ENCODE measurements at regions not wholly inside any gene's neighbourhood (a gene's known extent, or its start where the extent isn't known, plus 50 kb on each side); places are given as distances from the start of the nearest gene placed in this dataset.

DNA sequence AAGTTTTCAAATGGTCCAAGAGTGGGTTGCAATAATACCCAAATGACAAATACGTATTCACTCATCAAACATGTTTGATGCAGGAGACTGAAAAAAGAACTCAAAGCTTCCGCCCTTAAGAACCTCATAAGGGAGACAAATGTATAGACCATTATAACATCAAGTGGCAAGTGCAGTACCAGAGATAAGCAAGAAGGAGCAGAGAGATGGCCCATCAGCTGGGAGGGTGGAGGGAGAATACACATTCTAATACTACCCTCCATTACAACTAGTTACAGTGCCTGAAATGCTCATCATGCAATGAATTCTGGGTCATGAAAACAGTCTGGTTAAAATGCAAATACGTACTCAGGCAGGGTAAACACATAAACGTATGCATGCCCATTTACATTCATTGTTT is 304.0 kb downstream of the SHQ1 start:
- no peak overlapping the region for H3K9ac ChIP-seq
- H3K27me3 ChIP-seq (ENCODE audit: insufficient read depth): no peaks in the 10 kb centered on the region
- H2AFZ ChIP-seq (ENCODE audit: low read depth): no peak overlapping the region
- no peak overlapping the region for H3K4me2 ChIP-seq
- 45% methylated on average over 4 of the region's 4 CpGs for WGBS (ENCODE audit: low lambda C conversion rate)
- TF ChIP-seq TAF1 (IDR thresholded peaks at IDR 0.05; ENCODE audit: borderline replicate concordance, low read depth, low read length) (no peak), CHD2 (IDR thresholded peaks at IDR 0.05; ENCODE audit: low read length, partially characterized antibody) (no peak), EZH2phosphoT487 (IDR thresholded peaks at IDR 0.05; ENCODE audit: borderline replicate concordance, low read depth) (no peak), MEF2A (IDR thresholded peaks at IDR 0.05; ENCODE audit: borderline replicate concordance, low read depth) (no peak), FOXJ3 (CRISPR knock-in tag; IDR thresholded peaks at IDR 0.05) (no peak), EP300 (IDR thresholded peaks at IDR 0.05; ENCODE audit: borderline replicate concordance in 1 of 2, low read depth in 1 of 2, low read length in 1 of 2) (no peak), JUND (IDR thresholded peaks at IDR 0.05) (no peak), NRF1 (IDR thresholded peaks at IDR 0.05; ENCODE audit: low read depth, low read length) (no peak)
- TF ChIP-seq, protein P1, sequence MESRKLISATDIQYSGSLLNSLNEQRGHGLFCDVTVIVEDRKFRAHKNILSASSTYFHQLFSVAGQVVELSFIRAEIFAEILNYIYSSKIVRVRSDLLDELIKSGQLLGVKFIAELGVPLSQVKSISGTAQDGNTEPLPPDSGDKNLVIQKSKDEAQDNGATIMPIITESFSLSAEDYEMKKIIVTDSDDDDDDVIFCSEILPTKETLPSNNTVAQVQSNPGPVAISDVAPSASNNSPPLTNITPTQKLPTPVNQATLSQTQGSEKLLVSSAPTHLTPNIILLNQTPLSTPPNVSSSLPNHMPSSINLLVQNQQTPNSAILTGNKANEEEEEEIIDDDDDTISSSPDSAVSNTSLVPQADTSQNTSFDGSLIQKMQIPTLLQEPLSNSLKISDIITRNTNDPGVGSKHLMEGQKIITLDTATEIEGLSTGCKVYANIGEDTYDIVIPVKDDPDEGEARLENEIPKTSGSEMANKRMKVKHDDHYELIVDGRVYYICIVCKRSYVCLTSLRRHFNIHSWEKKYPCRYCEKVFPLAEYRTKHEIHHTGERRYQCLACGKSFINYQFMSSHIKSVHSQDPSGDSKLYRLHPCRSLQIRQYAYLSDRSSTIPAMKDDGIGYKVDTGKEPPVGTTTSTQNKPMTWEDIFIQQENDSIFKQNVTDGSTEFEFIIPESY (IDR thresholded peaks at IDR 0.05; ENCODE audit: borderline replicate concordance, low read depth): no peak
- TF ChIP-seq, protein P2, sequence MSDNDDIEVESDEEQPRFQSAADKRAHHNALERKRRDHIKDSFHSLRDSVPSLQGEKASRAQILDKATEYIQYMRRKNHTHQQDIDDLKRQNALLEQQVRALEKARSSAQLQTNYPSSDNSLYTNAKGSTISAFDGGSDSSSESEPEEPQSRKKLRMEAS (IDR thresholded peaks at IDR 0.05; ENCODE audit: low read depth): no peak
- TF ChIP-seq, protein P3, sequence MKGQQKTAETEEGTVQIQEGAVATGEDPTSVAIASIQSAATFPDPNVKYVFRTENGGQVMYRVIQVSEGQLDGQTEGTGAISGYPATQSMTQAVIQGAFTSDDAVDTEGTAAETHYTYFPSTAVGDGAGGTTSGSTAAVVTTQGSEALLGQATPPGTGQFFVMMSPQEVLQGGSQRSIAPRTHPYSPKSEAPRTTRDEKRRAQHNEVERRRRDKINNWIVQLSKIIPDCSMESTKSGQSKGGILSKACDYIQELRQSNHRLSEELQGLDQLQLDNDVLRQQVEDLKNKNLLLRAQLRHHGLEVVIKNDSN (IDR thresholded peaks at IDR 0.05; ENCODE audit: borderline replicate concordance, low read depth): no peak
- H4K20me1 ChIP-seq (ENCODE audit: insufficient read depth): no peaks in the 10 kb centered on the region
- no peaks in the 10 kb centered on the region for H3K36me3 ChIP-seq (replicated peaks in 1 of 2; ENCODE audit: control insufficient read depth in 1 of 2, insufficient read depth in 2 of 2, low read length in 1 of 2)
- H3K27ac ChIP-seq (ENCODE audit: low read depth in 2 of 2, low read length in 1 of 2): no peak overlapping the region
- H3F3A ChIP-seq (replicated peaks; ENCODE audit: insufficient read depth): no peaks in the 10 kb centered on the region
- DNase-seq: no peak
- H3K9me3 ChIP-seq: no peaks in the 10 kb centered on the region
- H3K79me2 ChIP-seq (ENCODE audit: insufficient read depth): no peaks in the 10 kb centered on the region
- no peaks in the 10 kb centered on the region for H3K9me2 ChIP-seq
- no peaks in the 10 kb centered on the region for H3K4me1 ChIP-seq (ENCODE audit: control insufficient read depth in 1 of 2, insufficient read depth in 2 of 2, low read depth in 1 of 2, low read length in 1 of 2)
- no peak overlapping the region for H3K4me3 ChIP-seq (ENCODE audit: low read depth in 2 of 2, low read length in 1 of 2)
- ChIA-PET CTCF (interaction anchor here (0.9 kb wide), 1 partner anchor 12 kb away, joined by 3 read pairs; no protein-coding TSS in a partner anchor), POLR2A (no interaction called here)

GRCh38 chr3:72543246-72543645 is 305.0 kb downstream of the SHQ1 start:
- no peaks in the 10 kb centered on the region for H3K9me3 ChIP-seq
- no peak overlapping the region for H3K4me3 ChIP-seq (ENCODE audit: low read depth in 2 of 2, low read length in 1 of 2)
- ChIA-PET CTCF (no interaction called here), POLR2A (no interaction called here)
- H4K20me1 ChIP-seq (ENCODE audit: insufficient read depth): no peaks in the 10 kb centered on the region
- no peak for TF ChIP-seq POLR2AphosphoS5 (IDR thresholded peaks at IDR 0.05; ENCODE audit: low read depth, low read length)
- TF ChIP-seq EZH2phosphoT487 (IDR thresholded peaks at IDR 0.05; ENCODE audit: borderline replicate concordance, low read depth): no peak
- no peak for TF ChIP-seq TAF1 (IDR thresholded peaks at IDR 0.05; ENCODE audit: borderline replicate concordance, low read depth, low read length)
- TF ChIP-seq JUND (IDR thresholded peaks at IDR 0.05): no peak
- TF ChIP-seq, protein P4, sequence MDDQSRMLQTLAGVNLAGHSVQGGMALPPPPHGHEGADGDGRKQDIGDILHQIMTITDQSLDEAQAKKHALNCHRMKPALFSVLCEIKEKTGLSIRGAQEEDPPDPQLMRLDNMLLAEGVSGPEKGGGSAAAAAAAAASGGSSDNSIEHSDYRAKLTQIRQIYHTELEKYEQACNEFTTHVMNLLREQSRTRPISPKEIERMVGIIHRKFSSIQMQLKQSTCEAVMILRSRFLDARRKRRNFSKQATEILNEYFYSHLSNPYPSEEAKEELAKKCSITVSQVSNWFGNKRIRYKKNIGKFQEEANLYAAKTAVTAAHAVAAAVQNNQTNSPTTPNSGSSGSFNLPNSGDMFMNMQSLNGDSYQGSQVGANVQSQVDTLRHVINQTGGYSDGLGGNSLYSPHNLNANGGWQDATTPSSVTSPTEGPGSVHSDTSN (IDR thresholded peaks at IDR 0.05): no peak
- TF ChIP-seq, protein P5, sequence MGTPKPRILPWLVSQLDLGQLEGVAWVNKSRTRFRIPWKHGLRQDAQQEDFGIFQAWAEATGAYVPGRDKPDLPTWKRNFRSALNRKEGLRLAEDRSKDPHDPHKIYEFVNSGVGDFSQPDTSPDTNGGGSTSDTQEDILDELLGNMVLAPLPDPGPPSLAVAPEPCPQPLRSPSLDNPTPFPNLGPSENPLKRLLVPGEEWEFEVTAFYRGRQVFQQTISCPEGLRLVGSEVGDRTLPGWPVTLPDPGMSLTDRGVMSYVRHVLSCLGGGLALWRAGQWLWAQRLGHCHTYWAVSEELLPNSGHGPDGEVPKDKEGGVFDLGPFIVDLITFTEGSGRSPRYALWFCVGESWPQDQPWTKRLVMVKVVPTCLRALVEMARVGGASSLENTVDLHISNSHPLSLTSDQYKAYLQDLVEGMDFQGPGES (IDR thresholded peaks at IDR 0.05; ENCODE audit: low read depth, low read length): no peak
- TF ChIP-seq MXI1 (IDR thresholded peaks at IDR 0.05; ENCODE audit: low read depth, low read length): no peak
- no peak for TF ChIP-seq MEF2A (IDR thresholded peaks at IDR 0.05; ENCODE audit: borderline replicate concordance, low read depth)
- no peak for TF ChIP-seq RXRA (IDR thresholded peaks at IDR 0.05; ENCODE audit: borderline replicate concordance, low read depth)
- TF ChIP-seq NRF1 (IDR thresholded peaks at IDR 0.05; ENCODE audit: low read depth, low read length): no peak
- no peak for TF ChIP-seq GABPA (IDR thresholded peaks at IDR 0.05; ENCODE audit: low read depth)
- no peak for DNase-seq
- no peaks in the 10 kb centered on the region for H3K79me2 ChIP-seq (ENCODE audit: insufficient read depth)
- H3K36me3 ChIP-seq (replicated peaks in 1 of 2; ENCODE audit: control insufficient read depth in 1 of 2, insufficient read depth in 2 of 2, low read length in 1 of 2): no peaks in the 10 kb centered on the region
- no peak overlapping the region for H3K4me2 ChIP-seq
- no peaks in the 10 kb centered on the region for H3F3A ChIP-seq (replicated peaks; ENCODE audit: insufficient read depth)
- 39% methylated on average over 3 of the region's 3 CpGs for WGBS (ENCODE audit: low lambda C conversion rate)
- no peaks in the 10 kb centered on the region for H3K9me2 ChIP-seq
- no peak overlapping the region for H3K9ac ChIP-seq
- no peak overlapping the region for H3K27ac ChIP-seq (ENCODE audit: low read depth in 2 of 2, low read length in 1 of 2)
- no peaks in the 10 kb centered on the region for H3K27me3 ChIP-seq (ENCODE audit: insufficient read depth)
- no peaks in the 10 kb centered on the region for H3K4me1 ChIP-seq (ENCODE audit: control insufficient read depth in 1 of 2, insufficient read depth in 2 of 2, low read depth in 1 of 2, low read length in 1 of 2)
- H2AFZ ChIP-seq (ENCODE audit: low read depth): no peak overlapping the region
